Neural progenitor cell (in vitro differentiated cells): ENCODE measurements at regions not wholly inside any gene's neighbourhood (a gene's known extent, or its start where the extent isn't known, plus 50 kb on each side); places are given as distances from the start of the nearest gene placed in this dataset.

Source experiments
- CTCF ChIP-seq: fragments of 200-600 bp; sonication (generic); IDR thresholded peaks from 2 replicates; pipeline ENCODE4 v1.5.1; 2017; ENCODE audit warnings: antibody characterized with exemption, mild to moderate bottlenecking
- EZH2phosphoT487 ChIP-seq: fragments of 200-600 bp; sonication (generic); IDR thresholded peaks from 2 replicates; pipeline ENCODE4 v1.6.1; 2017; ENCODE audit warnings: antibody characterized with exemption

GRCh38 chr7:25436413-25436812 lies 208.1 kb upstream of the NPVF start:
- TF ChIP-seq CTCF (no peak), EZH2phosphoT487 (no peak)
